ENCODE measurements at regions not wholly inside any gene's neighbourhood (a gene's known extent, or its start where the extent isn't known, plus 50 kb on each side); places are given as distances from the start of the nearest gene placed in this dataset.

DNA sequence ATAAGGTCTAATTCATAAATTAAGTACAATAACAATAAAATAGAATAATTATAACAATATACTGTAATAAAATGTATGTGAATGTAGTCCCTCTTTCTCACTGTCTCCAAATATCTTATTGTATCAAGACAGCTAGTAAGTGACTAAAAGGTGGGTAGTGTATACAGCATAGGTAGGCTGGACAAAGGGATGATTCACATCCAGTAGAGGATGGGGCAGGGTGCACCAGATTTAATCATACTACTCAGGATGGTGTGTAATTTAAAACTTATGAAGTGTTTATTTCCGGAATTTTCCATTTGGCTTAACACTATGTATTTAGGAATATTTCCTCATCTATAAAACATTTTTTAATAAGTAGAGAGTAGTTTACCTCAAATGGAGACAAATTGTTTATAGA is 876.1 kb upstream of the CADM2 start:
- no peak for TF ChIP-seq ZFP3 (CRISPR knock-in tag; IDR thresholded peaks at IDR 0.05)
- TF ChIP-seq BACH2 (CRISPR knock-in tag; IDR thresholded peaks at IDR 0.05; ENCODE audit: borderline replicate concordance): no peak
- TF ChIP-seq, protein P1, sequence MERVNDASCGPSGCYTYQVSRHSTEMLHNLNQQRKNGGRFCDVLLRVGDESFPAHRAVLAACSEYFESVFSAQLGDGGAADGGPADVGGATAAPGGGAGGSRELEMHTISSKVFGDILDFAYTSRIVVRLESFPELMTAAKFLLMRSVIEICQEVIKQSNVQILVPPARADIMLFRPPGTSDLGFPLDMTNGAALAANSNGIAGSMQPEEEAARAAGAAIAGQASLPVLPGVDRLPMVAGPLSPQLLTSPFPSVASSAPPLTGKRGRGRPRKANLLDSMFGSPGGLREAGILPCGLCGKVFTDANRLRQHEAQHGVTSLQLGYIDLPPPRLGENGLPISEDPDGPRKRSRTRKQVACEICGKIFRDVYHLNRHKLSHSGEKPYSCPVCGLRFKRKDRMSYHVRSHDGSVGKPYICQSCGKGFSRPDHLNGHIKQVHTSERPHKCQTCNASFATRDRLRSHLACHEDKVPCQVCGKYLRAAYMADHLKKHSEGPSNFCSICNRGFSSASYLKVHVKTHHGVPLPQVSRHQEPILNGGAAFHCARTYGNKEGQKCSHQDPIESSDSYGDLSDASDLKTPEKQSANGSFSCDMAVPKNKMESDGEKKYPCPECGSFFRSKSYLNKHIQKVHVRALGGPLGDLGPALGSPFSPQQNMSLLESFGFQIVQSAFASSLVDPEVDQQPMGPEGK (CRISPR knock-in tag; IDR thresholded peaks at IDR 0.05; ENCODE audit: borderline replicate concordance): no peak
- TF ChIP-seq CSRNP3 (CRISPR knock-in tag; IDR thresholded peaks at IDR 0.05): no peak
- no peak for TF ChIP-seq ARNTL (CRISPR knock-in tag; IDR thresholded peaks at IDR 0.05; ENCODE audit: borderline replicate concordance, low read depth)
- no peak for TF ChIP-seq GLIS3 (CRISPR knock-in tag; IDR thresholded peaks at IDR 0.05)
